ENCODE measurements at regions not wholly inside any gene's neighbourhood (a gene's known extent, or its start where the extent isn't known, plus 50 kb on each side); places are given as distances from the start of the nearest gene placed in this dataset.
"Not testable (repeated sequence)": the region's sequence is repeated elsewhere in the genome, so short reads cannot be mapped to it uniquely, and the experiment has no call there.

GRCh38 chr6:85002847-85003246 lies 238.4 kb upstream of the TBX18 start:
- Histone ChIP-seq H3K9me2 (ENCODE audit: low read depth, low read length) (no peaks in the 10 kb centered on the region), H3K79me2 (ENCODE audit: insufficient read depth, low read length) (no peaks in the 10 kb centered on the region), H3K4me3 (ENCODE audit: low read depth, low read length, poor library complexity, severe bottlenecking) (no peak overlapping the region), H3K4me1 (ENCODE audit: insufficient read depth, low read length, severe bottlenecking) (no peaks in the 10 kb centered on the region), H3K36me3 (ENCODE audit: insufficient read depth, low read length) (no peaks in the 10 kb centered on the region), H3K4me2 (ENCODE audit: low read length) (no peak overlapping the region), H4K20me1 (ENCODE audit: insufficient read depth, low read length) (no peaks in the 10 kb centered on the region), H3K27ac (ENCODE audit: low read depth, low read length, poor library complexity, severe bottlenecking) (no peak overlapping the region), H3K9ac (ENCODE audit: low read length) (no peak overlapping the region), H3K27me3 (ENCODE audit: insufficient read depth, low read length) (no peaks in the 10 kb centered on the region), H3F3A (ENCODE audit: insufficient read depth, low read length) (no peaks in the 10 kb centered on the region), H2AFZ (ENCODE audit: low read length) (no peak overlapping the region), H3K9me3 (ENCODE audit: low read length) (no peaks in the 10 kb centered on the region)
- no peak for TF ChIP-seq EZH2 (IDR thresholded peaks at IDR 0.05; ENCODE audit: borderline replicate concordance, low read length)
- TF ChIP-seq, protein P1, sequence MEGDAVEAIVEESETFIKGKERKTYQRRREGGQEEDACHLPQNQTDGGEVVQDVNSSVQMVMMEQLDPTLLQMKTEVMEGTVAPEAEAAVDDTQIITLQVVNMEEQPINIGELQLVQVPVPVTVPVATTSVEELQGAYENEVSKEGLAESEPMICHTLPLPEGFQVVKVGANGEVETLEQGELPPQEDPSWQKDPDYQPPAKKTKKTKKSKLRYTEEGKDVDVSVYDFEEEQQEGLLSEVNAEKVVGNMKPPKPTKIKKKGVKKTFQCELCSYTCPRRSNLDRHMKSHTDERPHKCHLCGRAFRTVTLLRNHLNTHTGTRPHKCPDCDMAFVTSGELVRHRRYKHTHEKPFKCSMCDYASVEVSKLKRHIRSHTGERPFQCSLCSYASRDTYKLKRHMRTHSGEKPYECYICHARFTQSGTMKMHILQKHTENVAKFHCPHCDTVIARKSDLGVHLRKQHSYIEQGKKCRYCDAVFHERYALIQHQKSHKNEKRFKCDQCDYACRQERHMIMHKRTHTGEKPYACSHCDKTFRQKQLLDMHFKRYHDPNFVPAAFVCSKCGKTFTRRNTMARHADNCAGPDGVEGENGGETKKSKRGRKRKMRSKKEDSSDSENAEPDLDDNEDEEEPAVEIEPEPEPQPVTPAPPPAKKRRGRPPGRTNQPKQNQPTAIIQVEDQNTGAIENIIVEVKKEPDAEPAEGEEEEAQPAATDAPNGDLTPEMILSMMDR (IDR thresholded peaks at IDR 0.05; ENCODE audit: low read length) = no peak

DNA sequence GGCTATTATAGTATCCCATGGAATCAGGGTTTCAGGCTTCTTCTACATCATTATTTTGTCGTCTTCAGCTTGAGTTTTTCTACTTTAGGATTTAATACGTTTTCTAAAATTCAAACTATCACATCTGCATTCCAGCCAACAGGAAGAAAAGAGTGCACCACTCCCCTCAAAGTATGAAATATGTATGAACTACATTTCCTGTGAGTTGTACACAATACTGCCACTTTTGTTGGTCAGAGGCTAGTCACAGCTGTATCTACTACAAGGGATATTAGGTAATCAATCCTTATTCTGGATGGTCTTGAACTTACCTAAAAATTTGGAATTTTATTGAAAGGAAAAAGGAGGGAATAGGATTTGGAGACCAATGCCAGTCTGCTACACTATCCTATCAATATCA lies 235.6 kb upstream of the TBX18 start:
- TF ChIP-seq, protein P1 (IDR thresholded peaks at IDR 0.05; ENCODE audit: low read length) = no peak
- TF ChIP-seq EZH2 (IDR thresholded peaks at IDR 0.05; ENCODE audit: borderline replicate concordance, low read length) = no peak
- H4K20me1 ChIP-seq (ENCODE audit: insufficient read depth, low read length) = no peaks in the 10 kb centered on the region
- no peak overlapping the region for H2AFZ ChIP-seq (ENCODE audit: low read length)
- no peak overlapping the region for H3K9ac ChIP-seq (ENCODE audit: low read length)
- no peaks in the 10 kb centered on the region for H3K9me3 ChIP-seq (ENCODE audit: low read length)
- no peaks in the 10 kb centered on the region for H3K27me3 ChIP-seq (ENCODE audit: insufficient read depth, low read length)
- H3K27ac ChIP-seq (ENCODE audit: low read depth, low read length, poor library complexity, severe bottlenecking) = no peak overlapping the region
- H3K4me1 ChIP-seq (ENCODE audit: insufficient read depth, low read length, severe bottlenecking) = no peaks in the 10 kb centered on the region
- H3K9me2 ChIP-seq (ENCODE audit: low read depth, low read length) = no peaks in the 10 kb centered on the region
- no peaks in the 10 kb centered on the region for H3K36me3 ChIP-seq (ENCODE audit: insufficient read depth, low read length)
- no peaks in the 10 kb centered on the region for H3K79me2 ChIP-seq (ENCODE audit: insufficient read depth, low read length)
- no peak overlapping the region for H3K4me3 ChIP-seq (ENCODE audit: low read depth, low read length, poor library complexity, severe bottlenecking)
- no peaks in the 10 kb centered on the region for H3F3A ChIP-seq (ENCODE audit: insufficient read depth, low read length)
- no peak overlapping the region for H3K4me2 ChIP-seq (ENCODE audit: low read length)

DNA sequence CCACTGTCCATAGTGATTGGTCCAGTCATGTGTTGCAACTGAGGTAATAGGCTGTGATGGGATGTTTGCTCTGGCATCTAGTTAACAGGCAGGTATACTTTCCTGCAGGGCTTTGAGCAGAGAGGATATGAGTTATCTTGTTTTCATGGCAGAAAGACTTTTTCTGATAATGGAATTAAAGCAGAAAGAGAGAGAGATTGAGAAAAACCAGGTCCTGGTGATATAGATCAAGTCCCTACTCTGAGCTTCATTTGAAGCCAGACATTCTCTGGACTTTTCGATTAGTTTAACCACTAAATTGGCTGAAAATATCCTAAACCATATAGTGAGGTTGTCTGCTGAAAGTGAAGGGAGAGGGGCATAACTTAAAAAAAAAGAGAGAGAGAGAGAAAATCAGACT lies 233.8 kb upstream of the TBX18 start:
- no peaks in the 10 kb centered on the region for H3K9me2 ChIP-seq (ENCODE audit: low read depth, low read length)
- TF ChIP-seq, protein P1 (IDR thresholded peaks at IDR 0.05; ENCODE audit: low read length) = no peak
- no peak for TF ChIP-seq EZH2 (IDR thresholded peaks at IDR 0.05; ENCODE audit: borderline replicate concordance, low read length)
- no peaks in the 10 kb centered on the region for H3K27me3 ChIP-seq (ENCODE audit: insufficient read depth, low read length)
- H3K4me2 ChIP-seq (ENCODE audit: low read length) = no peak overlapping the region
- no peaks in the 10 kb centered on the region for H3K4me1 ChIP-seq (ENCODE audit: insufficient read depth, low read length, severe bottlenecking)
- no peaks in the 10 kb centered on the region for H3K36me3 ChIP-seq (ENCODE audit: insufficient read depth, low read length)
- no peak overlapping the region for H3K27ac ChIP-seq (ENCODE audit: low read depth, low read length, poor library complexity, severe bottlenecking)
- H3K4me3 ChIP-seq (ENCODE audit: low read depth, low read length, poor library complexity, severe bottlenecking) = no peak overlapping the region
- H3F3A ChIP-seq (ENCODE audit: insufficient read depth, low read length) = no peaks in the 10 kb centered on the region
- H3K9ac ChIP-seq (ENCODE audit: low read length) = no peak overlapping the region
- no peaks in the 10 kb centered on the region for H3K9me3 ChIP-seq (ENCODE audit: low read length)
- no peaks in the 10 kb centered on the region for H3K79me2 ChIP-seq (ENCODE audit: insufficient read depth, low read length)
- H4K20me1 ChIP-seq (ENCODE audit: insufficient read depth, low read length) = no peaks in the 10 kb centered on the region
- H2AFZ ChIP-seq (ENCODE audit: low read length) = no peak overlapping the region

- not testable (repeated sequence) for H3K9ac ChIP-seq (ENCODE audit: low read length); H3K27ac ChIP-seq (ENCODE audit: low read depth, low read length, poor library complexity, severe bottlenecking); H3K4me1 ChIP-seq (ENCODE audit: insufficient read depth, low read length, severe bottlenecking); H4K20me1 ChIP-seq (ENCODE audit: insufficient read depth, low read length); H3K4me2 ChIP-seq (ENCODE audit: low read length); H3K36me3 ChIP-seq (ENCODE audit: insufficient read depth, low read length); H3K9me3 ChIP-seq (ENCODE audit: low read length); H3K27me3 ChIP-seq (ENCODE audit: insufficient read depth, low read length); H3K4me3 ChIP-seq (ENCODE audit: low read depth, low read length, poor library complexity, severe bottlenecking); H3K79me2 ChIP-seq (ENCODE audit: insufficient read depth, low read length); H3F3A ChIP-seq (ENCODE audit: insufficient read depth, low read length); H2AFZ ChIP-seq (ENCODE audit: low read length); H3K9me2 ChIP-seq (ENCODE audit: low read depth, low read length)
These were observed 224.4 kb upstream of the TBX18 start for GRCh38 chr6:84988766-84989165.

DNA sequence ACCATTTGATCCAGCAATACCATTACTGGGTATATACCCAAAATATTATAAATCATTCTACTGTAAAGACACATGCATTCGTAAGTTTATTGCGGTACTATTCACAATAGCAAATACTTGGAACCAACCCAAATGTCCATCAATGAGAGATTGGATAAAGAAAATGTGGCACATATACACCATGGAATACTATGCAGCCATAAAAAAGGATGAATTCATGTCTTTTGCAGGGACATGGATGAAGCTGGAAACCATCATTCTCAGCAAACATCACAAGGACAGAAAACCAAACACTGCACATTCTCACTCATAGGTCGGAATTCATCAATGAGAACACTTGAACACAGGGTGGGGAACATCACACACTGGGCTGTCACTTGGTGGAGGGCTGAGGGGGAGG lies 221.1 kb upstream of the TBX18 start:
- H3K36me3 ChIP-seq (ENCODE audit: insufficient read depth, low read length); H3K4me1 ChIP-seq (ENCODE audit: insufficient read depth, low read length, severe bottlenecking); H3K27me3 ChIP-seq (ENCODE audit: insufficient read depth, low read length); H2AFZ ChIP-seq (ENCODE audit: low read length); H3K27ac ChIP-seq (ENCODE audit: low read depth, low read length, poor library complexity, severe bottlenecking); H3K4me3 ChIP-seq (ENCODE audit: low read depth, low read length, poor library complexity, severe bottlenecking); H3K9ac ChIP-seq (ENCODE audit: low read length); H3K9me2 ChIP-seq (ENCODE audit: low read depth, low read length); H3F3A ChIP-seq (ENCODE audit: insufficient read depth, low read length); H3K79me2 ChIP-seq (ENCODE audit: insufficient read depth, low read length); H3K4me2 ChIP-seq (ENCODE audit: low read length); H3K9me3 ChIP-seq (ENCODE audit: low read length); H4K20me1 ChIP-seq (ENCODE audit: insufficient read depth, low read length): not testable (repeated sequence)
